IgD-negative memory B cell (primary cell): ENCODE measurements at regions not wholly inside any gene's neighbourhood (a gene's known extent, or its start where the extent isn't known, plus 50 kb on each side); places are given as distances from the start of the nearest gene placed in this dataset.

Experiments
- H3K27ac Mint-ChIP-seq, 3 donors: one replicate each; pipeline ENCODE4 v1.8.0; 2020 to 2022; ENCODE audit warnings: mild to moderate bottlenecking in 3 of 3, mixed read lengths in 3 of 3, moderate library complexity in 1 of 3
- H3K27me3 Mint-ChIP-seq: one replicate; pipeline ENCODE4 v1.8.0; 2021; ENCODE audit warnings: mixed read lengths
- H3K36me3 Mint-ChIP-seq: one replicate; pipeline ENCODE4 v1.8.0; 2020; ENCODE audit warnings: mild to moderate bottlenecking, mixed read lengths
- H3K4me1 Mint-ChIP-seq, 3 donors: one replicate each; pipeline ENCODE4 v1.8.0; 2020 to 2022; ENCODE audit warnings: mixed read lengths in 3 of 3, mild to moderate bottlenecking in 1 of 3
- H3K4me3 Mint-ChIP-seq, 4 donors: one replicate each; pipeline ENCODE4 v1.8.0; 2020 to 2022; ENCODE audit warnings: mild to moderate bottlenecking in 4 of 4, mixed read lengths in 4 of 4, moderate library complexity in 3 of 4
- H3K9me3 Mint-ChIP-seq, 3 donors: one replicate each; pipeline ENCODE4 v1.8.0; 2020 to 2021; ENCODE audit warnings: mixed read lengths in 3 of 3, mild to moderate bottlenecking in 1 of 3

DNA sequence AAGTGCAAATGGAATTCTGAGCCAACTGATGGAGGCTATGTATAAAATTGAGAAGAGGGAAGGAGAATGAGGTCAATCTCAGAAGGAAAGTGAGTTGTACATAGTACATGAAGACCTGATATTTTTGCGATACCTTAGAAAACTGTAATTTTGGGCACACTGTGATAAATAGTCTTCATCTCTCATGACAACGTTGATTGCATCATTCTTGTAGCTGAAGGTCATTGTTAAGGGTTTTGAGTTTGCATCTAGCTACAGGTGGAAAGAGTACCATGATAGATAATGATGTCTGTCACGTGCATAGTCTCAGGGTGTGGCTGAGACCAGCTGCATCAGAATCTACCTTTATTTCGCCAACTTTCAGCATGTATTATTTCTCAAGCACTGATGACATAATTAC lies 435.4 kb upstream of the MDFIC2 start:
- Mint-ChIP-seq H3K36me3 (peaks cover 1% of the 10 kb centered on the region), H3K4me1 (no peaks in the 10 kb centered on the region), H3K4me3 (no peak overlapping the region), H3K27me3 (peaks cover 6% of the 10 kb centered on the region), H3K27ac (no peak overlapping the region), H3K9me3 (no peaks in the 10 kb centered on the region)

DNA sequence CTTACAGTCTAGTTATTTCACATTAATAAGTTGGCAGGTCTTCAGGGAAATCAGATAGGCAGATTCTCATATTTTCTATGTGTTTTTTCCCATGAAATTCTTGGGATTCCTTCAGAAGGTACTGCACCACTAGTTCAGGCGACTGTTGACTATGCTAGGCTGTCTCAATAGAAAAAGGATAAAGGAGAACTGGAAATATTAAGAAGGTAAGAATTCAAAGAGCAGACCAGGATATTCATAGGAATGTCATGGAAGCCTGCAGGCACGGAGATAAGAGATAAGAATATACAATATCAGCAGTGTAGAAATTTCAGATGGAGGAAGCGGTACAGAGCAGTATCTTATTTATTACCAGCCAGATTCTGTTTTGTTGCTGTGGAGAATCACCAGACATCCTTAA lies 432.1 kb upstream of the MDFIC2 start:
- H3K36me3 Mint-ChIP-seq, result peaks cover 1% of the 10 kb centered on the region
- peaks cover 4% of the 10 kb centered on the region for H3K27me3 Mint-ChIP-seq
- no peak overlapping the region for H3K4me3 Mint-ChIP-seq

DNA sequence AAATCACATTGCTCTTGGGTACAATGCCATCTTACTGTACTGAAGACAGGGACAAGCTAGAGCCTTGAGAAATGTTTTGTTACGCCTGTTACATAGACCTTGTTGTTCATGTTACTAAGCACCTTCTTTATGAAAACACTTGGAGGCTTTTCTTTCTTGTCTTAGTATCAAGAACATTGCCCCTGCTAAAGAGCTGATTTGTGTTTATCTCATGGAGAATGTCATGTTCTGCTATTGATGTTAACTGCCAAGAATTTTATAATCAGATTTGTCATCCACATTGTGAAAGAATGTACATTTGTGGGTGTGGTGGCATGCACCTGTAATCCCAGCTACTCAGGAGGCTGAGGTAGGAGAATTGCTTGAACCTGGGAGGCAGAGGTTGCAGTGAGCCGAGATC lies 431.3 kb upstream of the MDFIC2 start:
- Mint-ChIP-seq H3K9me3 (no peaks in the 10 kb centered on the region), H3K4me3 (no peak overlapping the region), H3K4me1 (no peaks in the 10 kb centered on the region), H3K36me3 (peaks cover 1% of the 10 kb centered on the region), H3K27ac (no peak overlapping the region), H3K27me3 (peaks cover 4% of the 10 kb centered on the region)

More for the DNA sequence above, 432.1 kb upstream of the MDFIC2 start:
- Mint-ChIP-seq H3K9me3 (no peaks in the 10 kb centered on the region), H3K4me1 (no peaks in the 10 kb centered on the region), H3K27ac (no peak overlapping the region)

DNA sequence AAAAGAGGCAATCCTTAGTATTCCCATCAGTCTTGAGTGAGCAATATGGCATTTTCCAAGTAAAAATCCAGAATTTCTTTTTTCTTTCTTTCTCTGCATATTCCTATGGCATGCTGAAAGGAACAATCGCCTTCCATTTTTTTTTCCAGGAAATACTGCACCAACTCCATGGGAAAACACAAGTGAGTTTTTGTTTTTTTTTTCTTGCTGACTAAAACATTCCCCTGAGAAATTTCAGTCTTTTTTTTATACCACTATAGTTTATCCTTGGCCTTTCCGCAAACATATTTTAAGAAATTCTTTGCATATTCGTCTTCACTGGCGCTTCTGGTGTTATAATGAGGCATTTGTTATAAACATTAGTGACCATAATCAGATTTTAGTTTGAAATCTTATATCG lies 429.6 kb upstream of the MDFIC2 start:
- Mint-ChIP-seq H3K27ac (no peak overlapping the region), H3K9me3 (no peaks in the 10 kb centered on the region), H3K4me3 (no peak overlapping the region), H3K27me3 (peaks cover 4% of the 10 kb centered on the region), H3K4me1 (no peaks in the 10 kb centered on the region), H3K36me3 (peaks cover 1% of the 10 kb centered on the region)

DNA sequence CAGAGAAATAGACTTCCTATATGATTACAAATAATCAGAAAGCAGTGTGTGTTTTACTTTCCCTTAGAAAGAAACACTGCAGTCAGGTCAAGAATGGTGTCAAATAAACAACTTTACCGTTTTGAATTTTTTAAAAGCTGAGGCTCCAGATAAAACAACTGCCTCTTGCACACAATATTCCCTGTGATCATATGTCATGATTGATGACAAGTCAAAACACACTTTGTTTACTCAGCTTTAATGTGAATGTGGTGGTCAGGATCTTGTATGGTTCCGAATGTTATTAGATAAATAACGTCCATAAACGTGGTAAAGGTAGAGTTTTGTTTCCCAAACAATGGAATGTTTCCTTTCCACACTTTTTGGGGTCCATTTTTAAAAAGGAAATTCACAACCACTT lies 428.4 kb upstream of the MDFIC2 start:
- Mint-ChIP-seq H3K27me3 (peaks cover 4% of the 10 kb centered on the region), H3K36me3 (no peaks in the 10 kb centered on the region), H3K4me1 (no peaks in the 10 kb centered on the region), H3K9me3 (no peaks in the 10 kb centered on the region), H3K27ac (no peak overlapping the region), H3K4me3 (no peak overlapping the region)

DNA sequence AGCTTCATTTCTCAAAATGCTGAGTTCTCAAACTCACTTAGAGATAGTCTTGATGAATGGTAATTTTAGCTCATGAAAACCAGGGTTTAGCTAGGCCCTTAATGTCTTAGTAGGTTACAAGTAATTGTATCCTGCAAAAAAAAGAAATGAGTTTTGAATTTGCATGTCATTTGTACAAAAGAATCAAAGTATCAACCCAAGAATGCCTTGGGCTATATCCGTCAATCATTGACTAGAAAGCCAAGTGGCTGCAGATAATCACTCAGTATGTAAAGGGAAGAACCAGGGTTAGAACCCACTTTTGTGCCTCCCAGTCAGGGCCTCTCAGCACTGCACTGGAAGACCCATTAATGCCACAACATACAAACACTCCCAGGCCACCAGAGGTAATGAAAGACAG lies 427.6 kb upstream of the MDFIC2 start:
- no peaks in the 10 kb centered on the region for H3K9me3 Mint-ChIP-seq
- no peak overlapping the region for H3K27ac Mint-ChIP-seq
- no peak overlapping the region for H3K4me3 Mint-ChIP-seq
- H3K4me1 Mint-ChIP-seq, result no peaks in the 10 kb centered on the region
- H3K36me3 Mint-ChIP-seq, result no peaks in the 10 kb centered on the region
- H3K27me3 Mint-ChIP-seq, result peaks cover 2% of the 10 kb centered on the region

DNA sequence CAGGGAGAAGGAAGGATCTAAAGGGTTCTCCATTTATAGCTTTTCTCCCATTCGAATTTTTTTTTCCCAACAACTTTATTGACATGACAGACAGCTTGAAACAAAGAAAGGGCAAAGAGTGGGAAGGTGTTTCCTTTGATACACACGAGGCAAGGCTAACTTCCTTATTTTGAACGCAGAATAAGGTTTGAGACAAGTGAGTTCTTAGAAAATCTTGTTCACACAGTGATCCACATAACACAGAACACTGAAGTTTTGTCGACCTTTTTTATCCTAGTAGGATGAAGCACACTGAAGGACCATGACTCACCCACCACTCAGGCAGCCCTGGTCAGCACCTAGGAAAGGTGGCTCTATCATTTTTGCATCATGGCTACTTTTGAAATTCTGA lies 425.8 kb upstream of the MDFIC2 start:
- Mint-ChIP-seq H3K4me3 (no peak overlapping the region), H3K9me3 (peaks cover 0 to under 1% (median 0%) of the 10 kb centered on the region in 3 donors), H3K27me3 (no peaks in the 10 kb centered on the region), H3K27ac (peak overlapping the region in 1 of 3 donors; percentile 76), H3K4me1 (no peaks in the 10 kb centered on the region), H3K36me3 (no peaks in the 10 kb centered on the region)

DNA sequence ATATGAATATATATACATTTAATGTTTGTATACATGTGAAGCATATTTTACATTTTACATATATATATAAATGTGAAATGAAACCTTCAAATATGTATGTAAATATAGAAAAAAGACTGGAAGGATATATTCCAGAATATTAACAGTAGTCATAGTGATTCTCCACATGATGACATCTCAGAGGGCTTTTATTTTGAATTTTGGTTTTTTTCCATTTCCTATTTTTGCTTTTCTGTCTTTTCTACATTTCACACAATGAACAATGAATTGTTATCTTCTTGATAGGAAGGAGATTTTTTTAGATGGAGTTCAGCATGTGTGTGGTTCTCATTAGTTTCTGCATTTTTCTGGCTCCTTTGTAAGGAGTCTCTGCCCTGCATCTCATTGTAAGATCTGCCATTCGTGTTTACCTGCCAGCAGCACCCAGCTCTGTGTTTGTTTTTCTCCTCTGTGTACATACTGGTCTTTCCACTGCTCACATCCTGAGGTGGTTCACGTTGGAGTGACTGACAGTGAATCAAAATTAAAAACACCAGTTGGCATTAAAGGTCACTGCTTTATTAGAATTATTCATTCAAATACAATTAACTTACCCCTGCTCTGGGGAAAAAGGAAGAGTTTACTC lies 425.3 kb upstream of the MDFIC2 start:
- no peak overlapping the region for H3K4me3 Mint-ChIP-seq
- peak overlapping the region in 1 of 3 donors; percentile 76 for H3K27ac Mint-ChIP-seq
- peaks cover 0 to 2% (median 0%) of the 10 kb centered on the region in 3 donors for H3K9me3 Mint-ChIP-seq
- no peaks in the 10 kb centered on the region for H3K27me3 Mint-ChIP-seq
- H3K36me3 Mint-ChIP-seq, result no peaks in the 10 kb centered on the region
- H3K4me1 Mint-ChIP-seq, result no peaks in the 10 kb centered on the region

DNA sequence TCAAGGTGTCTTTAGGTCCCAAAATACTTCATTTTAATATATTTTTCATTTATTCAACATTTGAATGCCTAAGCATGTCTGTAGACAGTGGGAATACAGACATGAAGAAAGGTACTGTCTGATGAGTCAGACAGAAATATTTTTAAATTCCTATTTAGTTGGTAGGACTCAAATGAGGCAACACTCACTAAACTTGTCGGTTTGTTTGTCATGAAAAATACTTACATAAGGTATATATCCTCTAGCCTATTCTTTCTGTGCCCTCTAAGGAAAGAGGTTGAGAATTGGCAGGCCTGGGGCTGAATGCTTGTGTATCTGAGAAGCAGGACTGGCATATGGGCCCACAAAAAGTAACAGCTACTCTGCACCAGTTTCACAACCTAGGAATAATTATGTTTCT lies 423.6 kb upstream of the MDFIC2 start:
- Mint-ChIP-seq H3K9me3 (peaks cover 0 to 2% (median 0%) of the 10 kb centered on the region in 3 donors), H3K27ac (no peak overlapping the region)

DNA sequence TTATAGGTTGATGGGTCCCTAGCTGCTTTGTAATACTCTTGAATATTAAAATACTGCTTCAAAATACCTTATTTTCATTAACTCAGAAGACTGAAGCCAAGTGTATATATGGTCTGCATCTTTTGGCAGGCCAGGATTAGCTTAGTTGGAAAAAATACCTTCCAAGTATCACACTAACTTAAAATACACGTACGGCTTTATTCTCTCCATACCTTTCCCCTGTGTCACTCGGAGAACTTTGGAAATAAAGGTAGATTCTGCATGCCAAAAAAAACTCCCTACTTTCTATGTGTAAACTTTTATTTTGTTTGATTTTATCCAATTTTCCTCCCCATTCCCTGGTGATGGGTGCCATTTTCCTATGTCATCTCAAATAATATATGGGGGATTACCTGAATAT lies 422.3 kb upstream of the MDFIC2 start:
- Mint-ChIP-seq H3K36me3 (no peaks in the 10 kb centered on the region), H3K9me3 (peaks cover 0 to 2% (median 0%) of the 10 kb centered on the region in 3 donors), H3K4me1 (no peaks in the 10 kb centered on the region), H3K27me3 (peaks cover 1% of the 10 kb centered on the region), H3K4me3 (no peak overlapping the region), H3K27ac (no peak overlapping the region)

More for the DNA sequence above, 423.6 kb upstream of the MDFIC2 start:
- Mint-ChIP-seq H3K36me3 (no peaks in the 10 kb centered on the region), H3K4me3 (no peak overlapping the region), H3K27me3 (peaks cover 1% of the 10 kb centered on the region), H3K4me1 (no peaks in the 10 kb centered on the region)

DNA sequence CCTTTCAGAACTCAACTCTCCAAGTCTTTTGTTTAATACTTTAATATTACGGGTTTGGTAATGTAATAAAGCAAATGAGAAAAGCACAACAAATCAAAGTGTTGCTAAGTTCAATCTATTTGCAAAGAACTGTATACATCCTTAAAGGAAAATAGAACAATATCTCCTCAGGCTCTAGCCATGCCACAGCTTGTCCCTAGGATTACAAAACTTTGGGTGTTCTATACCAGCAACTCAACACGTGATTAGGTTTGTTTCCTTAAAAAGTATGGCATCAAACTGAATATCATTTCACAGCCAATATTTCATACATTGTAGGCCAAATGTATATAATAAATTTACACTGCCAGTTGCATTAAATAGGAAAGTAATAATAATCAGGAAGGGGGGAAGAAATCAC lies 418.6 kb upstream of the MDFIC2 start:
- H3K9me3 Mint-ChIP-seq, result peaks cover 0 to 2% (median 0%) of the 10 kb centered on the region in 3 donors
- no peak overlapping the region for H3K27ac Mint-ChIP-seq
- peaks cover 1% of the 10 kb centered on the region for H3K27me3 Mint-ChIP-seq
- H3K4me1 Mint-ChIP-seq, result no peaks in the 10 kb centered on the region
- H3K36me3 Mint-ChIP-seq, result no peaks in the 10 kb centered on the region
- H3K4me3 Mint-ChIP-seq, result no peak overlapping the region

DNA sequence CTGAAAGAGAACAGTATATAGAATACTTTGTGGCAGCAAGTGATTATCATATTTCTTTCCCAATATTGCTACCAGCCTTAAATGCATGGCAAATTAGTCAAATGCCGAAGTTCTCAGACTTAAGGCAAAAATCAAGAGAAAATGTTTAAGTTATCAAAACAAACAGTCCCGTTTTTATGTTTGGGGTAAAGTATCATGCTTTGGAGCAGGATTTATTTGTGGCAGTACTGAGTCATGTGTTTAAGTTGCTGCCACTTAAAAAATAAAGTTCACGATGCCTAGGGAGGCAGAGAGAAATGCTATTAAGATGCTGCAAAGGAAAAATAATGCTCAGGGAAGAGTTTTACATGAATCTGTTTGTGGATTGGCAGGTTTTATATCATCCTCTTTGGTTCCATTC lies 417.4 kb upstream of the MDFIC2 start:
- Mint-ChIP-seq H3K27ac (no peak overlapping the region), H3K36me3 (no peaks in the 10 kb centered on the region), H3K4me3 (no peak overlapping the region), H3K27me3 (peaks cover 1% of the 10 kb centered on the region), H3K9me3 (peaks cover 0 to 4% (median 3%) of the 10 kb centered on the region in 3 donors), H3K4me1 (no peaks in the 10 kb centered on the region)

DNA sequence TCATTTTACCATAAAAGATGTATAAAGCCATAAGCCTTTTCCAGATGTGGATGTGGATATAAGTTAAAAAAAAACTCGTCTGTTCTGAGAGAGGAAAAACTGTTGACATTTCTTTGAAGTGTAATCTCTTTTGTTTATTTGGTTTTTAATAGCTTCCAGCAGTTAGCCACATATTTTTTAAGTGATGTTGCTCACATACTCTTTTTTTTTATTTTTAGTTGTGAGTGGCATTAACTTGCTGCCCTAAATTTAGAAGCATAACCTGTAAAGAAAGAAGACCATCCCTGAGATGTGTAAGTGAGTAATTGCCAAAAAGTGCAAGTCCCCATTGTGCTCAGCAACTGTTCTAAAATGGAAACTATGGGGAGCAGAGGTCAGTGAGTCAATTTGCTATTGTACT lies 415.9 kb upstream of the MDFIC2 start:
- Mint-ChIP-seq H3K36me3 (no peaks in the 10 kb centered on the region), H3K27me3 (peaks cover 2% of the 10 kb centered on the region), H3K4me1 (no peaks in the 10 kb centered on the region), H3K9me3 (peaks cover 2 to 5% (median 4%) of the 10 kb centered on the region in 3 donors), H3K27ac (no peak overlapping the region), H3K4me3 (no peak overlapping the region)

DNA sequence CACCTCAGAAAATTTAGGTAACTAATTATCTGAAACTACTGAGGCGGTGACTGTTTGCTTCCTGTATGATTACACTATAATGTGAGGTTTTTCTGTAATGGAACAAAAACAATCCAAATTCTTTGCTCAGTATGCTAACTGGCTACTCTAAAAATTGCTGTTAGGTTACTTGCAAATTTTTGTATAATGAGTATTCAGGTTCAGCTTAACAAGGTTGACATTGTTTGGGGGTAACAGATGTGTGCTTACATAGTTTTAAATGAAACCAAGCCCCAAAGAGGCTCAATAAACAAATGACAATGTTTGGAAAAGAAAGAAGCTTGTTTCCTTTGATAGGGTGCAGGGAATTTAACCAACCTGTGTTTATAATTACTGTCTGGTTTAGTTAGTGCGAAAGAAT lies 414.5 kb upstream of the MDFIC2 start:
- Mint-ChIP-seq H3K9me3 (peaks cover 2 to 5% (median 2%) of the 10 kb centered on the region in 3 donors), H3K4me3 (no peak overlapping the region), H3K27me3 (peaks cover 1% of the 10 kb centered on the region), H3K4me1 (no peaks in the 10 kb centered on the region), H3K36me3 (no peaks in the 10 kb centered on the region), H3K27ac (no peak overlapping the region)

DNA sequence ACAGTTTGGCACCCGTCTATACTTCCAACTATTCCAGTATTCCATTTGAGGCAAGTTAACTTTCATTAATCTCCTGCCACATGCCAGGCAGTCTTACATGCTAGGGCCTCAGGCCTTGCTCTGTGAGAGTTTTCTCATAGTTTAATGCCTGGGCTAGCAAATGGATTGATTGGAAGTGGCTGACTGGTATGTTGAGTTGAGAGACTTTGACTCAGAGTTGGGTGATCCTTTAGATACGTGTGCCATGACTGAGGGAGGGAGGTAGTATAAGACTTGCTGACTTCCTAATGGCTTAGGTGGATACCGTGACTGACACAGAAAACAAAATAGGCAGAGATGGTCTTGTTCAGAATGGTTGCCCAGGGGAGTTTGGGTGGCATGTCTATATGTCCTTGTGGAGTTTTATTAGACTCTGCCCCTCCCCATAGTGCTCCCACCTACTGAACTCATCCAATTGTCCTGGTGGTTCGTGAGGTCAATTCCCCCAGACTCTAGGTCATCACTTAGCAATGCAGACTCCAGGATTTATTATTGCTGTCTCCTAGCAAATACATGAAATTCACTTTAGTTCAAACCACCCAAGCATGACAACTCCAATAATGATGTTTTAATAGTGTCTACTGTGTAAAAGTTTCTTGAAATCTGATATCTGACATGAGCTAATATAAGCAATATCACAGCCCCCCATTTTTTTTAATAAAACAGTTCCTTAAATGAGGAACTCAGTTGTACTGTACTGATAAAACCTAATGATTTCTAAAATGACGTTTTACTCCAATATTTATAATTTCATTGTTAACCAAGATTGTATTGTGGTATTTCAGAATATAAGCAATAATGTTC lies 413.9 kb upstream of the MDFIC2 start:
- Mint-ChIP-seq H3K9me3 (peaks cover 2 to 5% (median 2%) of the 10 kb centered on the region in 3 donors), H3K27me3 (peaks cover 3% of the 10 kb centered on the region), H3K36me3 (no peaks in the 10 kb centered on the region), H3K27ac (no peak overlapping the region), H3K4me1 (no peaks in the 10 kb centered on the region), H3K4me3 (no peak overlapping the region)

DNA sequence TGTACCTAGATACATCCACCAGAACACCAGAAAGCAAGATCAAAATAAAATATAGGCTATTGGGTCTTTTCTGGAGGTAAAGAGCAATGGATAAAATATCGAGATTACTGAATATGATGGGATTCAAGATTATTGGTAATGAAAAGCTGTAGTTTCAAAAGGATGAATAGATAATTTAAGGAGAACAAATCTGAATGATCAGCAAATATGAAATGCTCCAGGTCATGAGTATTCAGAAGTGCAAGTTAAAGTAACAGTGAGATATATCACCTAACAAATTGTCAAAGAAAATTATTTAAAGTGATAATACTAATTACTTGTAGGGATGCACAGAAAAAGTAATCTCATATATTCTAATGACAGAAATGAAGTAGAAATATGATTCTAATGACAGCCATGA lies 409.6 kb upstream of the MDFIC2 start:
- Mint-ChIP-seq H3K27me3 (peaks cover 8% of the 10 kb centered on the region), H3K4me1 (no peaks in the 10 kb centered on the region), H3K36me3 (no peaks in the 10 kb centered on the region), H3K9me3 (peaks cover 2 to 5% (median 2%) of the 10 kb centered on the region in 3 donors), H3K4me3 (no peak overlapping the region), H3K27ac (no peak overlapping the region)
